RWPE2 (cell line): ENCODE measurements at regions not wholly inside any gene's neighbourhood (a gene's known extent, or its start where the extent isn't known, plus 50 kb on each side); places are given as distances from the start of the nearest gene placed in this dataset.

Experiments used
- ATAC-seq: fragments of 200-7000 bp; cut with Tn5 transposase; 3 replicates; pipeline ENCODE4 v1.9.1; 2021; ENCODE audit warnings: low read depth
- DNase-seq: peaks from one replicate; pipeline ENCODE4 v3.0.0-alpha.2; 2020; ENCODE audit warnings: low spot score
- H3K27ac ChIP-seq: fragments of 450-650 bp; 2 replicates; pipeline ENCODE4 v1.5.1; 2017; ENCODE audit warnings: mild to moderate bottlenecking; ENCODE audit not compliant: poor library complexity, severe bottlenecking
- H3K27me3 ChIP-seq: fragments of 250-450 bp; sonication (Bioruptor Pico); 2 replicates; pipeline ENCODE4 v1.5.1; 2021; ENCODE audit warnings: mild to moderate bottlenecking, moderate library complexity; ENCODE audit not compliant: insufficient read depth, poor library complexity, severe bottlenecking
- H3K36me3 ChIP-seq: fragments of 250-450 bp; sonication (Bioruptor Pico); 2 replicates; pipeline ENCODE4 v1.5.1; 2020; ENCODE audit warnings: low read depth, mild to moderate bottlenecking, moderate library complexity
- H3K4me1 ChIP-seq: fragments of 250-450 bp; sonication (Bioruptor Pico); 2 replicates; pipeline ENCODE4 v1.5.1; 2021; ENCODE audit warnings: mild to moderate bottlenecking, moderate library complexity; ENCODE audit not compliant: insufficient read depth, poor library complexity, severe bottlenecking
- H3K4me3 ChIP-seq: fragments of 250-450 bp; sonication (Bioruptor Pico); 2 replicates; pipeline ENCODE4 v1.5.1; 2021; ENCODE audit warnings: mild to moderate bottlenecking, moderate library complexity; ENCODE audit not compliant: severe bottlenecking
- H3K9me3 ChIP-seq: fragments of 250-450 bp; sonication (Bioruptor Pico); 2 replicates; pipeline ENCODE4 v1.5.1; 2021; ENCODE audit warnings: mild to moderate bottlenecking, moderate library complexity; ENCODE audit not compliant: severe bottlenecking
- TF ChIP-seq, protein P1 (sequence below): fragments of 450-650 bp; IDR thresholded peaks from one replicate; pipeline ENCODE4 v1.5.1; 2017; ENCODE audit warnings: mild to moderate bottlenecking, moderate library complexity; ENCODE audit not compliant: poor library complexity, severe bottlenecking

DNA sequence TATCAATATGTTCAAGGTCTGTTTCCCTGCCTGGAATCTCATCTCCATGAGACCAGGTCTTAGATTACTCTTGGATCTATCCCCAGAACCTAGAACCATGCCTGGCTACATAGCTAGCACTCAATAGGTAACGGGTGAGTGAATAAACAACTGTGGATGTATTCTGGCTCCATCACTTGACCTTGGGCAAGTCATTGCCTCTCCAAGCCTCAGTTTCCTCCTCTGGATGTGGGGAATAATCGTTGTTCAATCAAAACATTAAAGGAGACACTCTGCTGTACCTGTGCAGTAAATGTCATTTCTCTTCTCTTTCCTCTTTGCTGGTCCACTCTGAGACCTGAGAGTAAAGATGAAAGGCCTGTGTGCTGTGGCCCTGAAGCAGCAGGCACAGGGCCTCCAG is 121.5 kb upstream of the MYCN start:
- no peaks in the 10 kb centered on the region for H3K9me3 ChIP-seq
- ATAC-seq, result no peak

DNA sequence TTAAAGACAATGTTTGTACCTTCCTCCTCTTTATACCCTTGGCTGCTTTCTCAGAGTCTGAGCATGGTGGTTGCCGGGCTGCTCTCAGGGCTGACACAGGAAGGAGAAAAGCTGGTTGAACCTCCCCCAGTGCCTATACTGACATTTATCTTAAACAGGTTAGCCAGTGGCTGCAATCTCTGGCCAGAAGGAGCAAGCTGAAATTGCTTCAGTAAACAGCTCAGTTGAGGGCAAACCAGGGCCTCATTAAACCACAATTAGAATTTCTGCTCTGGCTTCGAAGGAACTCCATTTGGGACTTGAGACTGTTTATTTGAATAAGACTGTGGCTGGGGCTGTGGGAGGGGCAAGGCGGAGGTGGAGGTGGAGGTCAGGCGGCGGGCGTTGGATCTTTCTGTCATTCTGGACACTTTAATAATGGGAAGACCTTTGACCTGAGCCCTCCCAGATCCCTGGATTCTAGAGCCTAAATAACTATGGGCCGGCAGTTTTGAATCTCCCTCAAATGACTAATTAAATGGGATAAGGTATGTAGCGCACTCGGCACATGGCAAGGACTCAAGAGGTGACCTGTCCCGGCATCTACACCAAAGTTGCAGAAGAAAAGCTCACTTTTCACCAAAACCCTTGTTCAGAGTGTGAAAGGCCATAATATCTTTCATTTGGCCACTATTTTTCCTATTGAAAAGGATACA is 120.6 kb upstream of the MYCN start:
- Histone ChIP-seq H3K36me3 (no peaks in the 10 kb centered on the region), H3K9me3 (no peaks in the 10 kb centered on the region), H3K4me1 (no peaks in the 10 kb centered on the region), H3K27me3 (no peaks in the 10 kb centered on the region), H3K27ac (no peak overlapping the region), H3K4me3 (no peak overlapping the region)
- ATAC-seq (no peak), DNase-seq (no peak)
- TF ChIP-seq, protein P1, sequence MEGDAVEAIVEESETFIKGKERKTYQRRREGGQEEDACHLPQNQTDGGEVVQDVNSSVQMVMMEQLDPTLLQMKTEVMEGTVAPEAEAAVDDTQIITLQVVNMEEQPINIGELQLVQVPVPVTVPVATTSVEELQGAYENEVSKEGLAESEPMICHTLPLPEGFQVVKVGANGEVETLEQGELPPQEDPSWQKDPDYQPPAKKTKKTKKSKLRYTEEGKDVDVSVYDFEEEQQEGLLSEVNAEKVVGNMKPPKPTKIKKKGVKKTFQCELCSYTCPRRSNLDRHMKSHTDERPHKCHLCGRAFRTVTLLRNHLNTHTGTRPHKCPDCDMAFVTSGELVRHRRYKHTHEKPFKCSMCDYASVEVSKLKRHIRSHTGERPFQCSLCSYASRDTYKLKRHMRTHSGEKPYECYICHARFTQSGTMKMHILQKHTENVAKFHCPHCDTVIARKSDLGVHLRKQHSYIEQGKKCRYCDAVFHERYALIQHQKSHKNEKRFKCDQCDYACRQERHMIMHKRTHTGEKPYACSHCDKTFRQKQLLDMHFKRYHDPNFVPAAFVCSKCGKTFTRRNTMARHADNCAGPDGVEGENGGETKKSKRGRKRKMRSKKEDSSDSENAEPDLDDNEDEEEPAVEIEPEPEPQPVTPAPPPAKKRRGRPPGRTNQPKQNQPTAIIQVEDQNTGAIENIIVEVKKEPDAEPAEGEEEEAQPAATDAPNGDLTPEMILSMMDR, result no peak

More for the DNA sequence above, 121.5 kb upstream of the MYCN start:
- no peak for DNase-seq
- TF ChIP-seq, protein P1, result no peak
- H3K36me3 ChIP-seq, result no peaks in the 10 kb centered on the region
- H3K4me3 ChIP-seq, result no peak overlapping the region
- H3K4me1 ChIP-seq, result no peaks in the 10 kb centered on the region
- H3K27ac ChIP-seq, result no peak overlapping the region
- H3K27me3 ChIP-seq, result no peaks in the 10 kb centered on the region

DNA sequence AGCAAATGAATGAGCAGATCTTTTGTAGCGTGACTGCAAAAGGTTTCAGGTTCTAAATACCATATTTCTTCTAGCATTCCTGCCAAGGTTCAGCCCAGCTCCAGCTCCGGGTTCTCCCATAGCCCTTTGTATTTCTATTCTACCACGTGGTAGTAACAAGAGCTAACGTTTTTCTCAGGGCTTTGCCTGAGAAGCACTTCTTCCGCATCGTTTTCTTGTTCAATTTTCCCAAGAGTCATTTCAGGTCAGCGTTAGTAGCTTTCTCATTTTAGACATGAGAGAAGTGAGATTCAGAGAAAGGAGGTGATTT is 120.1 kb upstream of the MYCN start:
- Histone ChIP-seq H3K27ac (no peak overlapping the region), H3K9me3 (no peaks in the 10 kb centered on the region), H3K36me3 (no peaks in the 10 kb centered on the region), H3K4me3 (no peak overlapping the region), H3K4me1 (no peaks in the 10 kb centered on the region), H3K27me3 (no peaks in the 10 kb centered on the region)
- TF ChIP-seq, protein P1, result no peak
- DNase-seq (no peak), ATAC-seq (no peak)

DNA sequence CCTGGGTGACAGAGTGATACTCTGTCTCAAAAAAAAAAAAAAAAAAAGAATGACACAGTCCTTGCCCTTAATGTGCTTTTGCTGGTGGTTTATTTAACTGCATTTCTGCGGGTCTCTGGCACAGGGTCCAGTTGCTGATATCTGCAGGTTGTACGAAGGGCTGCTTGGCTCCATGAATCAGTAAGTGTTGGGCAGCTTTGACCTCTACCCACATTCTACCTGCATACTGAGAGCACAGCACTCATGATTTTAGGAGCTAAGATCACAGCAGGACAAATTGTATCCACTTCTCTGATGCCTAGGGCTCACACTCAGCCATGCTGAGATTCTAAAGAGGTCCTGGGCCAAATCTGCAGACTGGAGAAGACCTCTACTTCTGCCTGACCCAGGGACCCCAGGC is 119.4 kb upstream of the MYCN start:
- ATAC-seq, result no peak
- H3K4me1 ChIP-seq, result no peaks in the 10 kb centered on the region
- no peak overlapping the region for H3K27ac ChIP-seq
- DNase-seq, result no peak
- no peaks in the 10 kb centered on the region for H3K27me3 ChIP-seq
- TF ChIP-seq, protein P1, result no peak
- H3K4me3 ChIP-seq, result no peak overlapping the region
- no peaks in the 10 kb centered on the region for H3K36me3 ChIP-seq
- H3K9me3 ChIP-seq, result no peaks in the 10 kb centered on the region
